NCI-H2029 treated with DMSO at 0.1 percent for 48 hours (cell line): ENCODE measurements at regions not wholly inside any gene's neighbourhood (a gene's known extent, or its start where the extent isn't known, plus 50 kb on each side); places are given as distances from the start of the nearest gene placed in this dataset.

ENCODE experiments used
- DNase-seq: peaks from one replicate; lab custom pipeline; 2025; lab: John Stamatoyannopoulos, UW

DNA sequence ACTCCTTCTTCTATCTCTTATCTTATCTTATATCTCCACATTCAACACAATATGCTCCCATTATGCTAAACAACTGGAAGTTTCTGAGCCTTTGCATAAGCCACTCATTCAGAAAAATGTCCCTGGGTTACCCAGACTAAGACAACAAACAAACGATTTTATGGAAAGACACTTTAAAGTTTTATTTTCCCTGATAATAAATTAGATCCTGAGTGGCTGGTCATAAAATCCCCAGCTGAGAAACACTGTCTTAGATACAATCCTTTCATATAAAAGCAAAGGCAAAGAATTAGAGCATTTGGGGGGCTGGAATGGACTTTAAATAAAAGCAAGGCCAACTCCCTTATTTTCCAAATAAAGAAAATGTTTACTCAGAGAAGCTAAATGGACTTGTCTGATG, 322.3 kb downstream of the GBE1 start:
- DNase-seq = no peak

GRCh38 chr3:81437683-81438082, 323.8 kb downstream of the GBE1 start:
- DNase-seq = no peak

DNA sequence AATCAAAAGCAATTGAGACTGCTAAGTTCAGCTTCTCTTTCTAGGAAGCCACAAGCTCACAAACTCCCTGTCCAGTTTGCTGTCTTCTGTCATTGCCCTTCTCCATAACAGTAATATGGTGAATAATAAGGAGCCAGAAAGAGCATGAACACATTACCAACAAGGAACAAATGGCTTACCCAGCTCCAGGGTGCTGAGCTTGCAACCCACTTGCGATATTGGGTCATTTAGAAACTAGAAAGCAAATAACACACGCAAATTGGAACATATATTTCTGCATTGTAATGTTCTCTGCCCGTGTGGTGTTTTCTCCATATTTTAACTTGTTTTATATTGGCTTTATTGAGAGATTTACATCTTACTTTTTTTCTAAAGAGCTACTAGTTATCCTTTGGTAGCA, 325.3 kb downstream of the GBE1 start:
- DNase-seq = no peak

- DNase-seq = no peak
Measured at GRCh38 chr3:81435050-81435449, 326.4 kb downstream of the GBE1 start.

DNA sequence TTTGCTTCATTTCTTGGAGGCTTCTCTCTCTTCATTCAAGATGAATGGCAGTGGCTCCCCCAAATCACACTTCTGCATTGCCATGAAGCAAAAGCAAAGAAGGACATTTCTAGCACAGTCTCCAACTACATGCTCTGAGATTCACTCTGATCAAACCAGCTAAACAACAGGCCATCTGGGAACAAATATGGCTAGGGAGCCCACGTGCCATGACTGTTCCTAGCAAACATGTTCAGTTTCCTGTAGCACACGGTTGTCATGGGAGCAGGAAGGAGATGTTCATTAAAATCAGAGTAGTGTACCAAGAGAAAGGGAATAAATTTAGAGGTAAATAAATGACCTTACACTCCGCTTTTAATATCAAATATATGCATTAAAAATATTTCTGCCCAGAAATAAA, 327.3 kb downstream of the GBE1 start:
- no peak for DNase-seq

DNA sequence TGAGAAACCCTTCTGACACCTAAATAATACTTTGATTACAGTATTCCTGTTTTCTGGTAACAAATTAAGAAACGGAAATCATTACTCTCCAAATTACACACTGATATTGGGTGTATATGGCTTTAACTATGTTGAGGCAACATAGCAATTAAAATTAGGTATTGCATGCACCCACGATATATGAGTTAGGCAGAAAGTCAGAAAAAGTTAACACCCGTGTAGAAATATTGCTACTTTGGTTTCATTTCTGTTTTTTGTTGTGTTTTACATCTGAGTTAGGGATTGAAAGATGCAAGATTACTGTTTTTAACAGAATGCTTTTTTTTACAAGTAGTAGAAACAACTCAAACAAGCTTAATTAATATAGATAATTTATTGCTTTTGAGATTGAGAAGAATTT, 327.8 kb downstream of the GBE1 start:
- no peak for DNase-seq

- DNase-seq = no peak
Measured at GRCh38 chr3:81432456-81432855, 329.0 kb downstream of the GBE1 start.

DNA sequence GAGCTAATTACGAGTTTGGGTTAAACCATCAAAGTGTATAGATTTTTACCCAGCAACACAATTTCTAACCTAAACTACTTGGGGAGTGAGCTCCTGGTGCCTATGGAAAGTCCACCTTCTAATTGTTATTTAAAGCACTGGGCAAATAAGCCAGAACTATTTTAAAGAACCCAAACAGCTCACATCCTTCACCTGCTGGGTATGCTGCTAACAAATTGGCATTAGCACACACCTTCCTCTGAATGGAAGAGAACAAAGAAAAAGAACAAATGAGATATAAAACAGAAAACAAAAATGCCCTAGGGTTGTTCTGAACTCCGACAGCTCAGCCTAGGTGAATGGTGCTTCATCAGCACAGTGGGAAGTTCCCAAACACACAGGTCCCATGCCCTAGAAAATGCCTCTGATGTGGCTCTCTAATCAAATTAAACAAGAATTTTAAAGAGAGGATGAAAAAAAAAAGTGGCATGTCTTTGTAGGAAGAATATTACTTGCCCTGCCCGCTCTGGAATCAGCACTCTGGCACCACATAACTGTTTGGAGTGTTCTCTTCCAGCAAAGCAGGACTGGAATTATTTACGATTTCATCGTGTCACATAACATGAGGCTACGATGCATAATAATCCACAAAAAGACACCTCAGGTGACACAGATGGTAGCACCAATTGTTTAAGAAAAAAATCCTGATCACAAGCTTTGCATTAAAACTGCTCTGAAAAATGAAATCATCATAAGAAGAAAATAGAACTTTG, 334.4 kb downstream of the GBE1 start:
- no peak for DNase-seq

DNA sequence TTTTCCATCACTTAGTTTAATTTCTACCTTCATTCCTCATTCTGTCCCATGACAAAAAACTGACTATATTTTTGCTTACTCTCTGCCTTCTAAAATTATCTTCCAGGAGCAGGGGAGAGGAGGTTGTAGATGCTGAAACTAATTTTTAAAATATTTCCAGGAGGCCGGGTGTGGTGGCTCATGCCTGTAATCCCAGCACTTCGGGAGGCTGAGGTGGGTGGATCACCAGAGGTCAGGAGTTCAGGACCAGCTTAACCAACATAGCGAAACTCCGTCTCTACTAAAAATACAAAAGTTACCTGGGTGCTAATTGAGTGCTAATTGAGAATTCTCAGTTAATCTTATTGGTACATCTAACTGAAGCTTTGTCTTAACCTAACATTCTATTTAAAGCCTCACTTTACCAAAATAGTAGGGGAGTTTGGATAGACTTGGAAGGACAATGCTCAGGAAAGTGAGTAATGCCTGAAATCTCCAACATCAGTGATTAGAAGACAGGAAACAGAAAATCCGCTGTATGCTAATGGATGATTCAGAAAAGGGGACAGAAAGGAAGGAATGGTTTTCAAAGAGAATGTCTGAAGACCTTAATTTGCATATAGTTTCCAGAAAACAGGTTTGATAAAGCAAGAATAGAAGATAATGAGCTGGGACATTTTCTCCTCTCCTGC, 336.1 kb downstream of the GBE1 start:
- DNase-seq = no peak

- no peak for DNase-seq
Measured at GRCh38 chr3:81419228-81419627, 342.2 kb downstream of the GBE1 start.

GRCh38 chr3:81416812-81417211, 344.6 kb downstream of the GBE1 start:
- no peak for DNase-seq

DNA sequence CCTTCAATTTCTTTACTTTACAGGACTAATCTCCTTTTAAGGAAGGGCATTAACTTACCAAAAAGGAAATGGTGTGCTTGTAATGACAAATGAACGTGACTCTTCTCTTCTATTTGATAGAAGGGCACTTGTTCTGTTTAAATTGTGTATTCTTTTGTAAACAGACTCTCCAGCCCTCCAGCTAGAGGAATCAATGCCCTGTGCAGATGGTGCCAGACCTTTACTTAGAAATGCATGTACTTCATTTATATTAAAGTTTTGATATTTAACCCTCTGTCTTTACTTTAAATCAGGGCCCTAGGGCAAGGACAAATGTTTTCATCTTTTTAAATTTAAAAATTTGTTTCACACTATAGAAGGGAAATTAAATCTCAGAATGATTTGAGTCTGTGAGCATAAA, 355.1 kb downstream of the GBE1 start:
- peak; percentile 20 for DNase-seq

- no peak for DNase-seq
Measured at GRCh38 chr3:81395739-81396513, 365.5 kb downstream of the GBE1 start.

- no peak for DNase-seq
Measured at GRCh38 chr3:81394651-81395524, 366.6 kb downstream of the GBE1 start.

DNA sequence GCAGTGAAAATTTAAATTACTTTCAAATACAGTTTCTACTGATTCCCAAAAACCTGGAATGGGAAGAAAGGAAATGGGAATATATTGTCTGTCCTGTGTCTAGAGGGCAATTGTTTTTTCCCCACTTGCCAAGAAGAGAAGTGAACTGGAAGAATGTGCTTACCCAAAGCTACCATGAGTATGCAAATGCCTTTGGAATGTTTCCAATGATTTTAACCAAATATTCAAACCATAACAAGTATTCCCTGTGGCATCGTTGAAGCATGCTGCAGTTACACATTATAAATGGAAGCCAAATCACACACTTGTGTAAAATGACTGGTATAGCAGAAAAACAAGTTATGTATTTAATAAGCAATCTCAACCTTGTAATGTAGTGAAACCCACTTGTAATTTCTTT, 368.2 kb downstream of the GBE1 start:
- DNase-seq = no peak

- DNase-seq = no peak
Measured at GRCh38 chr3:81390796-81391195, 370.6 kb downstream of the GBE1 start.

DNA sequence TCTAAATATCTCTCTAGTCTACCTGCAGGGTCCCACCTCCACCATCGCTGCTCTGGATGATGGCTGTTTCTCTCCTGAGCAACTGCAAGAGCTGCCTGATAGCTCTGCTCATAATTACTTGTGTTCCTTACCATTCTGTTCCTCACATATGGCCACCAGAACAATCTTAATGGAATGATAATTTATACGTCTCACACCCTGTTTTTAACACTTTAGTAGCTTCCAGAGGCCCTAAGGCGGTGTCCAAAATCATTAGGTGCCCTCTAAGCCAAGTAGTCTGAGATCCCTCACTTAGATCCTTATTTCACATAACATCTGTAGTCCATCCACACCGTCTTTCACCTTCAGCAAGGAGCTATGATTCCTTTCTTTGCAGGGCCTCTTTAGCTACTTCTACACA, 373.3 kb downstream of the GBE1 start:
- no peak for DNase-seq

DNA sequence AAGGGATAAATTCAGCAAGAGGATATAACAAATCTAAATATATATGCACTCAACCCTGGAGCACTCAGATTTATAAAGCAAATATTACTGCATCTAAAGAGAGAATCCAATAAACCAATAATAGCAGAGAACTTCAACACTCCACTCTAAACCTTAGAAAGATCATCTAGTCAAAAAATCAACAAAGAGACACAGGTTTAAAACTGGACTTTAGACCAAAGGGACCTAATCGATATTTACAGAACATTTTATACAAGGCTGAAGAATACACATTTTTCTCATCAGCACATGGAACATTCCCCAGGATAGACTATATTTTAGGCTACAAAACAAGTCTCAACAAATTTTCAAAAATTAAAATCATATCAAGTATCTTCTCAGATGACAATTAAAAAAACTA, 379.0 kb downstream of the GBE1 start:
- no peak for DNase-seq

GRCh38 chr3:81380234-81380633, 381.2 kb downstream of the GBE1 start:
- no peak for DNase-seq

DNA sequence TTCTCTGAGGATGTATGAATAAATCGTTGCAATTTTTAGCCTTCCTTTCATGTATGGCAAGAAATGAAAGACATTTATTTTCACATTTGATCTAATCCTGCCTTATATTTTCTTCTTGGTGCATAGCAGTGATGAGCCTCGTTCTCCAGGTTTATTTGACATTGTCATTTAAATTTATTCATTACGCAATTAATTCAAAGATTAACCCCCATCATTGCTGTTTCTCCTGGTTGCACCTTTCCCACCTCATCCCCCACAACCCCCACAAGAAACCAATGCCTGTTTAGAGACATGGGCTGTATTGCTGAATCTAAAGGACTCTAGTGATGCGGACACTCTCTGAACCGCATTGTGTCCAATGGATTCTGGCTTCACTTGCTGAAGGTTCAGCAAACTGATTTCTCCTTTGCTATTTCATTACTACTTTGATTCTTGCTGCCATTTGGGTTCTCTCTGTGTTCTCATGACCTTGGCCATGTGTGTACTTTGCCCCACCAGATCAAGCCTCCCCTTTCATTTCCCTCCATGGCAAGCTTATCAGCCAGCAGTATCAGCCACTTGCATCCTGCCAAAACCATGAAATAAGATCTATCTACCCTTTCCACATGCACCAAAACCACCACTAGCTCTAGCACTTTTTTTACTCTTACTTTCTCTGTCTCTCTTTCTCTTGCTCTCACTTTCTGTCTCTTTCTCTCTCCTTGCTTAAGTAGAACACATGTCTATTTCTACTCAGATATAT, 382.7 kb downstream of the GBE1 start:
- no peak for DNase-seq

DNA sequence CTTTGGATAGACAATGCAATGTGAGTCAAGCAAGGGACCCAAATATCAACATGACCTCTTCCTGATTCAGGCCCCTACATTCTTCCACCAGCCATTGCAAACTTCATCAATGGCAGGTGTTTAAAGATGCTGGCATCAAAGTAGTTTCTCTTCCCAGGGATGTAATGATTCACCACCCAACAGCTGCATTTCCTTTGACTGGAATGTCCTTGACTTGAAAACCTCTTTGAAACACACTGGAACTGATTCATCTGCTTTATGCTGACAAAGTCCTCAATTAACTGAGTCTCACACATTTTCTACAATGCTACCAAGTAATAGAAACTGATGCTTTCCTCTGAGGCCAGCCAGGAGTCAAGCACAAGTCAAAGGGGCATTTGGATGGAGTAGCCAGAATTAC, 385.5 kb downstream of the GBE1 start:
- no peak for DNase-seq
